SK-N-SH (cell line): ENCODE measurements at regions not wholly inside any gene's neighbourhood (a gene's known extent, or its start where the extent isn't known, plus 50 kb on each side); places are given as distances from the start of the nearest gene placed in this dataset.
"Not testable (repeated sequence)": the region's sequence is repeated elsewhere in the genome, so short reads cannot be mapped to it uniquely, and the experiment has no call there.

Experiments
- CTCF ChIA-PET: fragments of 300-600, 350-600 bp; formaldehyde crosslinking; extraction: SDS; loops from one replicate; lab custom pipeline; 2021; lab: Yijun Ruan, JAX
- POLR2A ChIA-PET: fragments of 350-600 bp; sonication (Branson Sonifier 250); formaldehyde crosslinking; extraction: SDS; loops from one replicate; lab custom pipeline; 2020; ENCODE audit warnings: antibody characterized with exemption, inconsistent platforms; lab: Yijun Ruan, JAX
- DNase-seq: peaks from one replicate; pipeline ENCODE4 v3.0.0; 2012
- H2AFZ ChIP-seq: fragments of 200-600 bp; sonication (generic); 2 replicates; pipeline ENCODE4 v1.8.1; 2016; ENCODE audit warnings: antibody characterized with exemption, mild to moderate bottlenecking, low read depth
- H3F3A ChIP-seq: fragments of 200-600 bp; sonication (generic); replicated peaks from 2 replicates; pipeline ENCODE3; 2016; ENCODE audit warnings: antibody characterized with exemption, mild to moderate bottlenecking; ENCODE audit not compliant: insufficient read depth
- H3K27ac ChIP-seq, 2 experiments: fragments of 200-500 bp in 1 of 2; fragments of 200-600 bp in 1 of 2; sonication (Bioruptor generic) in 1 of 2; sonication (generic), shearing (Covaris generic) in 1 of 2; 2 replicates each; pipeline versions ENCODE4 v1.5.1 to v1.6.1; 2014 to 2016; ENCODE audit warnings: low read depth in 2 of 2, inconsistent platforms in 1 of 2, low read length in 1 of 2, mild to moderate bottlenecking in 1 of 2, mixed read lengths in 1 of 2
- H3K27me3 ChIP-seq: fragments of 200-600 bp; sonication (generic), shearing (Covaris generic); 2 replicates; pipeline ENCODE4 v1.6.1; 2016; ENCODE audit warnings: mixed run types; ENCODE audit not compliant: insufficient read depth
- H3K36me3 ChIP-seq, 2 experiments: fragments of 200-500 bp in 1 of 2; fragments of 200-600 bp in 1 of 2; sonication (Bioruptor generic) in 1 of 2; sonication (generic) in 1 of 2; replicated peaks in 1 of 2; 2 replicates each; pipeline versions ENCODE3 to v1.5.1; 2014 to 2016; ENCODE audit warnings: low read length in 1 of 2, mild to moderate bottlenecking in 1 of 2; ENCODE audit not compliant: insufficient read depth in 2 of 2, control insufficient read depth in 1 of 2
- H3K4me1 ChIP-seq, 2 experiments: fragments of 200-500 bp in 1 of 2; fragments of 200-600 bp in 1 of 2; sonication (Bioruptor generic) in 1 of 2; sonication (generic), shearing (Covaris generic) in 1 of 2; 2 replicates each; pipeline versions ENCODE4 v1.5.1 to v1.6.1; 2014 to 2016; ENCODE audit warnings: low read depth in 1 of 2, low read length in 1 of 2, mixed run types in 1 of 2; ENCODE audit not compliant: insufficient read depth in 2 of 2, control insufficient read depth in 1 of 2
- H3K4me2 ChIP-seq: fragments of 200-600 bp; sonication (generic), shearing (Covaris generic); 2 replicates; pipeline ENCODE4 v1.6.1; 2017; ENCODE audit warnings: mixed run types
- H3K4me3 ChIP-seq, 2 experiments: fragments of 200-500 bp in 1 of 2; fragments of 200-600 bp in 1 of 2; sonication (Bioruptor generic) in 1 of 2; sonication (generic), shearing (Covaris generic) in 1 of 2; 2 replicates each; pipeline versions ENCODE4 v1.5.1 to v1.8.1; 2014 to 2016; ENCODE audit warnings: low read depth in 2 of 2, inconsistent platforms in 1 of 2, low read length in 1 of 2, mild to moderate bottlenecking in 1 of 2, mixed read lengths in 1 of 2, moderate library complexity in 1 of 2
- H3K79me2 ChIP-seq: fragments of 200-600 bp; sonication (generic); 2 replicates; pipeline ENCODE4 v1.8.1; 2017; ENCODE audit warnings: mild to moderate bottlenecking; ENCODE audit not compliant: insufficient read depth
- H3K9ac ChIP-seq: fragments of 200-600 bp; sonication (generic); 2 replicates; pipeline ENCODE4 v1.6.1; 2017; ENCODE audit warnings: mixed run types
- H3K9me2 ChIP-seq: fragments of 200-600 bp; sonication (generic); 2 replicates; pipeline ENCODE4 v1.6.1; 2017; ENCODE audit warnings: mixed run types
- H3K9me3 ChIP-seq: fragments of 200-600 bp; sonication (generic); 2 replicates; pipeline ENCODE4 v1.6.1; 2017; ENCODE audit warnings: mixed run types, mild to moderate bottlenecking, moderate library complexity
- H4K20me1 ChIP-seq: fragments of 200-600 bp; sonication (generic); 2 replicates; pipeline ENCODE4 v1.6.1; 2017; ENCODE audit warnings: mild to moderate bottlenecking, mixed run types; ENCODE audit not compliant: insufficient read depth
- WGBS: methylation state at CpG from one replicate; pipeline ENCODE4 v1.1.6; 2017; ENCODE audit warnings: low lambda C conversion rate; 5-methylcytosine and 5-hydroxymethylcytosine counted together

DNA sequence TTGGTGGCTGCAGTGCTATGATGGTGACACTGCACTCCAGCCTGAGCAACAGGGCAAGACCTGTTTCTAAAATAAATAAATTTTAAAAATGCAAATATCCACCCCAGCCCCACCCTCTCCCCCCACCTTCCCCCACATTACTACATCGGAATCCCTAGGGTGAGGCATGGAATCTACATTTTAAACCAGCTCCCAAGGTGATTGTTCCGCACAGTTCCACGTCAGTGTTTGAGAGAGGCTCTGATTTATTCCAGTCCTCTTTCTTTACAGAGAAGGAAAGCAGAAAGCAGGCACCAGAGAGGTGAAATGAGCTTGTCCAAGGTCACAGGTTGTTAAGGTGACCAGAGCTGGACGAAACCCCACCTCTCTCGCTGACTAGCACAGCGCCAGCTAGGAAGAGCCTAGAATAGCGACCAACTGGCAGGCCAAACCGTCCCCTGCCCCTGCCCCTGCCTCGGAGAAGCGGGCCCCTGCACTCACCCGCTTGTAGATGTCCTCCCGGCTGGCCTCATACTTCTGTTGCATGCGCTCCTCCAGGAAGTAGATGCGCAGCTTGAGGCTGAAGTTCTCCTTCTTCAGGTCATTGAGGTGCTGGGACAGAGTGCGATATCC, 136.7 kb upstream of the NBPF9 start:
- H3K9ac ChIP-seq, POLR2A ChIA-PET, DNase-seq, H3K27ac ChIP-seq, H2AFZ ChIP-seq, H3K79me2 ChIP-seq, H3F3A ChIP-seq, H3K9me3 ChIP-seq, H3K9me2 ChIP-seq, H3K4me3 ChIP-seq, H3K4me1 ChIP-seq, H3K36me3 ChIP-seq, H3K4me2 ChIP-seq, CTCF ChIA-PET, H4K20me1 ChIP-seq, H3K27me3 ChIP-seq: not testable (repeated sequence)
- WGBS = no CpG with 5 or more reads among the region's 15 CpGs

- H3K27me3 ChIP-seq, H3K9me2 ChIP-seq, H4K20me1 ChIP-seq, H3K4me3 ChIP-seq, H3K4me2 ChIP-seq, H3K36me3 ChIP-seq, H3K79me2 ChIP-seq, H3K9me3 ChIP-seq, CTCF ChIA-PET, H3K4me1 ChIP-seq, H3K27ac ChIP-seq, H2AFZ ChIP-seq, H3F3A ChIP-seq, POLR2A ChIA-PET, H3K9ac ChIP-seq, DNase-seq: not testable (repeated sequence)
- no CpG with 5 or more reads among the region's 14 CpGs for WGBS
These were observed 137.2 kb upstream of the NBPF9 start for GRCh38 chr1:149240530-149240929.

DNA sequence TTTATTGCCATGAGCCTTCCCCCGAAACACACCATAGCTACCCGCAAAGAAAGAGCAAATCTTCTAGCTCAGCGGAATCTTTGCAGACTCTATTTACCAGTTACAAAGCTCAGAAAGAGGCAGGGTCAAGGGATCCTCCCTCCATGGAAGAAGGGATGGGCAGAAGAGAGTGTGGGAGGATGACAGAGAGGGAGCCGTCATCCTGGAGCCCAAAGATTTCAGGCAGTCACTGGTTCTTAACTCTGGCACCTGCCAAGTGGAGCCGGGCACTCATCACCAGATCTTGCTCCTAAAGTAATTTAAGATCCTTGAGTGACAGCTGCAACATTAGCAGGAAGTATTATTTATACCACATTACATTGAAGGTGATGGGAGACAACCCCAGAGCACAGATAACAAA, 137.9 kb upstream of the NBPF9 start:
- H3K36me3 ChIP-seq, POLR2A ChIA-PET, H3K27ac ChIP-seq, H2AFZ ChIP-seq, H3K4me2 ChIP-seq, H3K27me3 ChIP-seq, H3K4me1 ChIP-seq, H3F3A ChIP-seq, H3K9ac ChIP-seq, DNase-seq, CTCF ChIA-PET, H4K20me1 ChIP-seq, H3K9me3 ChIP-seq, H3K4me3 ChIP-seq, H3K9me2 ChIP-seq, H3K79me2 ChIP-seq: not testable (repeated sequence)
- WGBS = no CpG with 5 or more reads among the region's 5 CpGs

DNA sequence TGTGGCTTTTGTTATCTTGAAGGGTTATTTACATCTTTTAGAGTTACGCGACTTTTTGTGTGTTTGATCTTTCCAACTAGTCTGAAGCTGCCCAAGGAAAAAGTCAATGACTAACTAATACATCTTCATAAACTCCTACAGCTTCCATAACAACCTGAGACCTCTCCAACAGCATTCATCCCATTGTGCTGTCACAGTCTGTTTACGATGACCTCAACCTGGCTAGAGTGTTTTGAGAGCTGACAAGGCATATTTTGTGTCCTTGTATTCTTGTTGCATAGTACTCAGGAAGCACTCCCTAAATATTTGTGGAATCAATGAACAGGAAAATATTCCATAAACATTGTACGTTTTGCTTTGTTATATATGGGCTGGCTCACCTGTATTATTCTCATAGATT, 140.2 kb upstream of the NBPF9 start:
- H3F3A ChIP-seq, DNase-seq, CTCF ChIA-PET, H4K20me1 ChIP-seq, H3K4me1 ChIP-seq, H3K79me2 ChIP-seq, H3K36me3 ChIP-seq, H3K9ac ChIP-seq, H3K27me3 ChIP-seq, H2AFZ ChIP-seq, POLR2A ChIA-PET, H3K27ac ChIP-seq, H3K9me3 ChIP-seq, H3K4me3 ChIP-seq, H3K4me2 ChIP-seq, H3K9me2 ChIP-seq: not testable (repeated sequence)
- no CpG with 5 or more reads among the region's 4 CpGs for WGBS

DNA sequence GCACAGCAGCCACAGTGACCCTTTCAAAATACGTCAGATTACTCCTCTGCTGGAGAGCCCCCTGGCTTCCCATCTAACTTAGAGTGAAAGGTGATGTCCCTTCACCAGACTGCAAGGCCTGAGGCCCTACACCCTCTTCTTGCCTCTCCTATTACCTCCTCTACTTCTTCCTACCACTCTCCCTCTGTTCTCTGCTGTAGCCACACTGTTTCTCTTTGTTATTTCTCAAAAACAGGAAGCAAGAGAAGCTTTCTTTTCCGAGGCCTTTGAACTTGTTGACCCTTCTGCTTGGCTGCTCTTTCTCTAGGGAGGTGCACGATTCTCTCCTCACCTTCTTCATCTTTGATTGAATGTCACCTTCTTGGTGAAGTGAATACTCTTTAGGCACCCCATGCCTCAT, 141.3 kb upstream of the NBPF9 start:
- H3K4me2 ChIP-seq, H3K27ac ChIP-seq, CTCF ChIA-PET, H3K4me3 ChIP-seq, H3K36me3 ChIP-seq, H4K20me1 ChIP-seq, H3F3A ChIP-seq, H3K4me1 ChIP-seq, H3K9ac ChIP-seq, H3K9me3 ChIP-seq, H3K27me3 ChIP-seq, DNase-seq, H3K9me2 ChIP-seq, H3K79me2 ChIP-seq, H2AFZ ChIP-seq, POLR2A ChIA-PET: not testable (repeated sequence)
- 92% methylated on average over 2 of the region's 3 CpGs for WGBS

GRCh38 chr1:149246212-149246611, 142.9 kb upstream of the NBPF9 start:
- H3K79me2 ChIP-seq, H3K9me3 ChIP-seq, H2AFZ ChIP-seq, CTCF ChIA-PET, H3K27me3 ChIP-seq, DNase-seq, H4K20me1 ChIP-seq, H3K27ac ChIP-seq, H3K9ac ChIP-seq, H3K4me2 ChIP-seq, H3K36me3 ChIP-seq, H3K4me1 ChIP-seq, H3K4me3 ChIP-seq, H3F3A ChIP-seq, POLR2A ChIA-PET, H3K9me2 ChIP-seq: not testable (repeated sequence)
- no CpG with 5 or more reads among the region's 5 CpGs for WGBS

DNA sequence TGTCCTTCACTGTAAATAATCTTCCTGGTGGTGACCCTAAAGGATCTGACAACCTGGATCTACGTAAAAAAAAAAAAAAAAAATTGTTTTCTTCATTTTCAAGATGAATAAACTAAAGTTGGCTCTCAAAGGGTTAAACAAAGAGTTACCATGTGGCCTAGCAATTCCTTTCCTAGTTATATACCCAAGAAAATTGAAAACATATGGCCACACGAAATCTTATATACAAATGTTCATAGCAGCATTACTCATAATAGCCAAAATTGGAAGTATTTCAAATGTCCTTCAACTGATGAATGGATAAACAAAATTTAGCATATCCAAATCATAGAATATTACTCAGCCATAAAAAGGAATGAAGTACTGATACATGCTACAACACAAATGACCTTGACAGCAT, 145.3 kb upstream of the NBPF9 start:
- H3K79me2 ChIP-seq, H2AFZ ChIP-seq, H3K9me2 ChIP-seq, H3K27me3 ChIP-seq, DNase-seq, H4K20me1 ChIP-seq, H3K4me1 ChIP-seq, POLR2A ChIA-PET, H3K4me2 ChIP-seq, H3K27ac ChIP-seq, H3K9ac ChIP-seq, H3K9me3 ChIP-seq, CTCF ChIA-PET, H3K36me3 ChIP-seq, H3K4me3 ChIP-seq, H3F3A ChIP-seq: not testable (repeated sequence)
- WGBS = 100% methylated on average over 1 of the region's 2 CpGs
